ENCODE measurements at regions not wholly inside any gene's neighbourhood (a gene's known extent, or its start where the extent isn't known, plus 50 kb on each side); places are given as distances from the start of the nearest gene placed in this dataset.

DNA sequence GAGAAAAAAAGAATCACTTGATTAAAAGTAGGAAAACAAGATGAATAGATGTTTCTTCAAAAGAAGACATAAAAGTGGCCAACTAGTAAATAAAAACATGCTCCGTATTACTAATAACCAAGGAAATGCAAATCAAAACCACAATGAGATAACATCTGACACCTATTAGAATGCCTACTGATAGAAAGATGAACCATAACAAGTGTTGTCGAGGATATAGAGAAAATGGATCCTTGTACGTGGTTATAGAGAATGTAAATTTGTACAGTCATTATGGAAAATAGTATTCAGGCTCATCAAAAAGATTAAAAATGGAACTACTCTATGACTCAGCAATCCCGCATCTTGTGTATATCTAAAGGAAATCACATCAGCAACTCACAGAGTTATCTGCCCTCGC lies 415.8 kb upstream of the SLITRK5 start:
- H3K4me3 ChIP-seq (replicated peaks in 1 of 3; ENCODE audit: insufficient read depth in 1 of 3, low read depth in 2 of 3, low read length in 3 of 3) = no peak overlapping the region
- no TSS peak for BruUV-seq (replicated peaks)
- intact Hi-C loops (cut with micrococcal nuclease; ENCODE audit: unreplicated experiment) (loop anchor here (10.0 kb wide), 1 partner anchor 519 kb away; no protein-coding TSS in a partner anchor), in situ Hi-C loops (cut with HindIII; ENCODE audit: extremely low pct_ligation_motif_present, low pct_unique_long_range_greater_than_20kb) (loop anchor here (25.0 kb wide), 1 partner anchor 532 kb away; no protein-coding TSS in a partner anchor)
- H3K9me3 ChIP-seq (ENCODE audit: low read length) = no peaks in the 10 kb centered on the region
- no peaks in the 10 kb centered on the region for H3K36me3 ChIP-seq (replicated peaks in 1 of 2; ENCODE audit: control insufficient read depth in 1 of 2, insufficient read depth in 2 of 2, low read length in 2 of 2)
- no peak for TF ChIP-seq FOXO1 (CRISPR knock-in tag; IDR thresholded peaks at IDR 0.05)
- TF ChIP-seq, protein P1, sequence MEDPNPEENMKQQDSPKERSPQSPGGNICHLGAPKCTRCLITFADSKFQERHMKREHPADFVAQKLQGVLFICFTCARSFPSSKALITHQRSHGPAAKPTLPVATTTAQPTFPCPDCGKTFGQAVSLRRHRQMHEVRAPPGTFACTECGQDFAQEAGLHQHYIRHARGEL (CRISPR knock-in tag; IDR thresholded peaks at IDR 0.05) = no peak
- TF ChIP-seq ZBTB1 (CRISPR knock-in tag; IDR thresholded peaks at IDR 0.05; ENCODE audit: borderline replicate concordance) = no peak
- no peak for TF ChIP-seq SALL2 (CRISPR knock-in tag; IDR thresholded peaks at IDR 0.05)
- TF ChIP-seq ZNF619 (CRISPR knock-in tag; IDR thresholded peaks at IDR 0.05) = no peak
- TF ChIP-seq MEF2D (CRISPR knock-in tag; IDR thresholded peaks at IDR 0.05) = no peak
- no peak for TF ChIP-seq NFYB (CRISPR knock-in tag; IDR thresholded peaks at IDR 0.05)
- TF ChIP-seq DNMT3B (CRISPR knock-in tag; conservative IDR thresholded peaks at IDR 0.05) = no peak
- no peak for TF ChIP-seq HNF4A (CRISPR knock-in tag; IDR thresholded peaks at IDR 0.05)
- TF ChIP-seq REPIN1 (CRISPR knock-in tag; IDR thresholded peaks at IDR 0.05; ENCODE audit: borderline replicate concordance, low read depth) = no peak
- TF ChIP-seq, protein P2, sequence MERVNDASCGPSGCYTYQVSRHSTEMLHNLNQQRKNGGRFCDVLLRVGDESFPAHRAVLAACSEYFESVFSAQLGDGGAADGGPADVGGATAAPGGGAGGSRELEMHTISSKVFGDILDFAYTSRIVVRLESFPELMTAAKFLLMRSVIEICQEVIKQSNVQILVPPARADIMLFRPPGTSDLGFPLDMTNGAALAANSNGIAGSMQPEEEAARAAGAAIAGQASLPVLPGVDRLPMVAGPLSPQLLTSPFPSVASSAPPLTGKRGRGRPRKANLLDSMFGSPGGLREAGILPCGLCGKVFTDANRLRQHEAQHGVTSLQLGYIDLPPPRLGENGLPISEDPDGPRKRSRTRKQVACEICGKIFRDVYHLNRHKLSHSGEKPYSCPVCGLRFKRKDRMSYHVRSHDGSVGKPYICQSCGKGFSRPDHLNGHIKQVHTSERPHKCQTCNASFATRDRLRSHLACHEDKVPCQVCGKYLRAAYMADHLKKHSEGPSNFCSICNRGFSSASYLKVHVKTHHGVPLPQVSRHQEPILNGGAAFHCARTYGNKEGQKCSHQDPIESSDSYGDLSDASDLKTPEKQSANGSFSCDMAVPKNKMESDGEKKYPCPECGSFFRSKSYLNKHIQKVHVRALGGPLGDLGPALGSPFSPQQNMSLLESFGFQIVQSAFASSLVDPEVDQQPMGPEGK (CRISPR knock-in tag; IDR thresholded peaks at IDR 0.05) = no peak
- TF ChIP-seq KAT2B (IDR thresholded peaks at IDR 0.05; ENCODE audit: borderline replicate concordance, low read depth, low read length) = no peak
- TF ChIP-seq, protein P3, sequence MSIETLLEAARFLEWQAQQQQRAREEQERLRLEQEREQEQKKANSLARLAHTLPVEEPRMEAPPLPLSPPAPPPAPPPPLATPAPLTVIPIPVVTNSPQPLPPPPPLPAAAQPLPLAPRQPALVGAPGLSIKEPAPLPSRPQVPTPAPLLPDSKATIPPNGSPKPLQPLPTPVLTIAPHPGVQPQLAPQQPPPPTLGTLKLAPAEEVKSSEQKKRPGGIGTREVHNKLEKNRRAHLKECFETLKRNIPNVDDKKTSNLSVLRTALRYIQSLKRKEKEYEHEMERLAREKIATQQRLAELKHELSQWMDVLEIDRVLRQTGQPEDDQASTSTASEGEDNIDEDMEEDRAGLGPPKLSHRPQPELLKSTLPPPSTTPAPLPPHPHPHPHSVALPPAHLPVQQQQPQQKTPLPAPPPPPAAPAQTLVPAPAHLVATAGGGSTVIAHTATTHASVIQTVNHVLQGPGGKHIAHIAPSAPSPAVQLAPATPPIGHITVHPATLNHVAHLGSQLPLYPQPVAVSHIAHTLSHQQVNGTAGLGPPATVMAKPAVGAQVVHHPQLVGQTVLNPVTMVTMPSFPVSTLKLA (IDR thresholded peaks at IDR 0.05) = no peak
- no peak for TF ChIP-seq BCL6 (CRISPR knock-in tag; IDR thresholded peaks at IDR 0.05)
- TF ChIP-seq ZNF777 (CRISPR knock-in tag; IDR thresholded peaks at IDR 0.05) = no peak
- no peak for TF ChIP-seq ZFX (CRISPR knock-in tag; IDR thresholded peaks at IDR 0.05; ENCODE audit: low read depth)
- H4K20me1 ChIP-seq (ENCODE audit: insufficient read depth, low read length) = no peaks in the 10 kb centered on the region
- ChIA-PET POLR2A (no interaction called here), CTCF (ENCODE audit: low intra/inter-chr PET ratio, low total read pairs) (no interaction called here)
- FAIRE-seq = no peak
- no peak overlapping the region for H2AFZ ChIP-seq (ENCODE audit: low read length)
- H3K27me3 ChIP-seq (ENCODE audit: control insufficient read depth in 1 of 2, insufficient read depth in 2 of 2, low read length in 2 of 2) = no peaks in the 10 kb centered on the region
- no peak overlapping the region for H3K9ac ChIP-seq (ENCODE audit: insufficient read depth, low read depth, low read length)
- no peak overlapping the region for H3K4me2 ChIP-seq (ENCODE audit: low read depth, low read length)
- no peak for DNase-seq (ENCODE audit: low spot score)
- no peak for ATAC-seq
- 21% methylated on average over 5 of the region's 5 CpGs for WGBS (ENCODE audit: low lambda C conversion rate)
- no peak overlapping the region for H3K27ac ChIP-seq (ENCODE audit: extremely low read length, insufficient read depth, low read length)
- no peaks in the 10 kb centered on the region for H3K4me1 ChIP-seq (ENCODE audit: insufficient read depth, low read length)
- no peaks in the 10 kb centered on the region for H3K79me2 ChIP-seq (ENCODE audit: insufficient read depth, low read length)

Data from HepG2 (cell line).